BE2C (cell line): ENCODE measurements at regions not wholly inside any gene's neighbourhood (a gene's known extent, or its start where the extent isn't known, plus 50 kb on each side); places are given as distances from the start of the nearest gene placed in this dataset.

Experiments used
- DNase-seq: peaks from one replicate; pipeline ENCODE4 v3.0.0-alpha.2; 2020
- H3K27me3 ChIP-seq: fragments of 250-450 bp; sonication (Bioruptor Pico); 2 replicates; pipeline ENCODE4 v1.5.1; 2020; ENCODE audit warnings: mild to moderate bottlenecking
- H3K36me3 ChIP-seq: fragments of 250-450 bp; sonication (Bioruptor Pico); 2 replicates; pipeline ENCODE4 v1.5.1; 2020; ENCODE audit warnings: mild to moderate bottlenecking
- H3K4me1 ChIP-seq: fragments of 250-450 bp; sonication (Bioruptor Pico); 2 replicates; pipeline ENCODE4 v1.5.1; 2020
- H3K4me3 ChIP-seq: 2 replicates; pipeline ENCODE4 v1.5.1; 2011; ENCODE audit warnings: low read depth, low read length
- H3K9me3 ChIP-seq: fragments of 250-450 bp; sonication (Bioruptor Pico); 2 replicates; pipeline ENCODE4 v1.5.1; 2020
- TF ChIP-seq, protein P1 (sequence below): IDR thresholded peaks from 2 replicates; pipeline ENCODE4 v1.5.1; 2012; ENCODE audit warnings: mild to moderate bottlenecking, low read depth, low read length

DNA sequence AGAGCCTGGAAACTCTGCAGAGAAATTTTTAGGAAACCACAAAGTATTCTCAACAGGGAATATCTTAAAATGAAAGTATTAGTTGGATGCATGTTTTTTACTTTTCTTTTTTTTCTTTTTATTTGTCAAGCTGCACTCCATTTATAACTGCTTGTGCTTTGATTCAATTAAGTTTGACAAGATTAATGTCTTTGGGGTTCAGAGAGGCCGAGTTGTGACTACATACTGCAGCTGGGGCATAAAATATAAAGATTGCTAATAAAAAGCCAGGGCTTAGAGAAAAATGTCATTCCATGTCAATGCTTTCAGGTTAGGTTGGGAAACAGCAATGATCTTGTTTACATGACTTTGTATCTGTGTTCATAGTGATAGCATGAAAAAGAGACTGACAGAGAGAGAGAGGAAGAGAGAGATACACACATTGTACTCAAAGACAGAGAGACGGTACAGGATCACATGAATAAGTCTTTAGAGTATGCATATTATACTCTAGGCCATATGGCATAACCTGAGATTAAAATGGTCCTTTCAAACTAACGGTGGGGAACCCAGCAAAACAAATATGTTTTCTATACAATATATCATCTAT, 1022.3 kb upstream of the CNTNAP5 start:
- H3K9me3 ChIP-seq: no peaks in the 10 kb centered on the region
- H3K4me3 ChIP-seq: no peak overlapping the region
- no peaks in the 10 kb centered on the region for H3K27me3 ChIP-seq
- H3K4me1 ChIP-seq: no peaks in the 10 kb centered on the region
- no peak for DNase-seq
- TF ChIP-seq, protein P1, sequence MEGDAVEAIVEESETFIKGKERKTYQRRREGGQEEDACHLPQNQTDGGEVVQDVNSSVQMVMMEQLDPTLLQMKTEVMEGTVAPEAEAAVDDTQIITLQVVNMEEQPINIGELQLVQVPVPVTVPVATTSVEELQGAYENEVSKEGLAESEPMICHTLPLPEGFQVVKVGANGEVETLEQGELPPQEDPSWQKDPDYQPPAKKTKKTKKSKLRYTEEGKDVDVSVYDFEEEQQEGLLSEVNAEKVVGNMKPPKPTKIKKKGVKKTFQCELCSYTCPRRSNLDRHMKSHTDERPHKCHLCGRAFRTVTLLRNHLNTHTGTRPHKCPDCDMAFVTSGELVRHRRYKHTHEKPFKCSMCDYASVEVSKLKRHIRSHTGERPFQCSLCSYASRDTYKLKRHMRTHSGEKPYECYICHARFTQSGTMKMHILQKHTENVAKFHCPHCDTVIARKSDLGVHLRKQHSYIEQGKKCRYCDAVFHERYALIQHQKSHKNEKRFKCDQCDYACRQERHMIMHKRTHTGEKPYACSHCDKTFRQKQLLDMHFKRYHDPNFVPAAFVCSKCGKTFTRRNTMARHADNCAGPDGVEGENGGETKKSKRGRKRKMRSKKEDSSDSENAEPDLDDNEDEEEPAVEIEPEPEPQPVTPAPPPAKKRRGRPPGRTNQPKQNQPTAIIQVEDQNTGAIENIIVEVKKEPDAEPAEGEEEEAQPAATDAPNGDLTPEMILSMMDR: no peak
- no peaks in the 10 kb centered on the region for H3K36me3 ChIP-seq

DNA sequence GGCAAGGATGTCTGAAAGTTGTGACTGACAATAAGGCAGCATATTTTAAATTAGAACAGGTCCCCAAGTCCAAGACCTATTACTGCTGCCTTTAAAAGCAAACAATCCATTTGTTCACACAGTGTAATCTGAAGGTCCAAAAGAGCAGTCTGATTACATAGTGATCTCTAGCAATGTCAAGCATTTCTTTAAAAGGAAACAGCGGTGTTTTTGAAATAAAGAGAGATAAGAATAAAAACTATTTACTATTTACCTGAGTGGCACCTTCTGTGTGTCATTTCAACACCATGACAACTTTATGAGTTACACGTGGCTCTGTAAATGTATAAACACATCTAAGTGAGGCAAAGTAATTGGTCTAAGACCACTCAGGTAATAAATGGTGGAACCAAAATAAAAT, 1009.9 kb upstream of the CNTNAP5 start:
- Histone ChIP-seq H3K4me3 (no peak overlapping the region), H3K27me3 (no peaks in the 10 kb centered on the region), H3K9me3 (no peaks in the 10 kb centered on the region), H3K36me3 (no peaks in the 10 kb centered on the region), H3K4me1 (no peaks in the 10 kb centered on the region)
- TF ChIP-seq, protein P1: no peak
- no peak for DNase-seq

DNA sequence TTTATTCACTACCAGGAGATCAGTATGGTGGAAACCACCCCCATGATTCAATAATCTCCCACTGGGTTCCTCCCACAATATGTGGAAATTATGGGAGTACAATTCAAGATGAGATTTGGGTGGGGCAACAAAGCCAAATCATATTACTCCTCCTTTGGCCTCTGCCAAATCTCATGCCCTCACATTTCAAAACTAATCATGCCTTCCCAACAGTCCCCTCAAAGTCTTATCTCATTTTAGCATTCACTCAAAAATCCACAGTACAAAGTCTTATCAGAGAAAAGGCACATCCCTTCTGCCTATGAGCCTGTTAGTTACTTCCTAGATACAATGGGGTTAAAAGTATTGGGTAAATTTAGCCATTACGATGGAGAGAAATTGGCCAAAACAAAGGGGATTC, 989.5 kb upstream of the CNTNAP5 start:
- Histone ChIP-seq H3K27me3 (no peaks in the 10 kb centered on the region), H3K9me3 (no peaks in the 10 kb centered on the region), H3K36me3 (no peaks in the 10 kb centered on the region), H3K4me1 (no peaks in the 10 kb centered on the region), H3K4me3 (no peak overlapping the region)
- TF ChIP-seq, protein P1: no peak
- DNase-seq: no peak

DNA sequence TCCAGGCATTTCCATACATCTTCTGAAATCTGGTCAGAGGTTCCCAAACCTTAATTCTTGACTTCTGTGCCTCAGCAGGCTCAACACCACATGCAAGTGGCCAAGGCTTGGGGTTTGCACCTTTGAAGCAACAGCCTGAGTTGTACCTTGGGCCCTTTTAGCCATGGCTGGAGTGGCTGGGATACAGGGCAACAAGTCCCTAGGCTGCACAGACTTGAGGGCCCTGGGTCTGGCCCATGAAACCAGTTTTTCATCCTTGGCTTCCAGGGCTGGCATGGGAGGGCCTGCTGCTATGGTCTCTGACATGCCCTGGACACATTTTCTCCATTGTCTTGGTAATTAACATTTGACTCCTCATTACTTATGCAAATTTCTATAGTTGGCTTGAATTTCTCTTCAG, 988.8 kb upstream of the CNTNAP5 start:
- H3K9me3 ChIP-seq: no peaks in the 10 kb centered on the region
- TF ChIP-seq, protein P1: no peak
- no peaks in the 10 kb centered on the region for H3K36me3 ChIP-seq
- no peaks in the 10 kb centered on the region for H3K4me1 ChIP-seq
- no peak for DNase-seq
- H3K27me3 ChIP-seq: no peaks in the 10 kb centered on the region
- H3K4me3 ChIP-seq: no peak overlapping the region

DNA sequence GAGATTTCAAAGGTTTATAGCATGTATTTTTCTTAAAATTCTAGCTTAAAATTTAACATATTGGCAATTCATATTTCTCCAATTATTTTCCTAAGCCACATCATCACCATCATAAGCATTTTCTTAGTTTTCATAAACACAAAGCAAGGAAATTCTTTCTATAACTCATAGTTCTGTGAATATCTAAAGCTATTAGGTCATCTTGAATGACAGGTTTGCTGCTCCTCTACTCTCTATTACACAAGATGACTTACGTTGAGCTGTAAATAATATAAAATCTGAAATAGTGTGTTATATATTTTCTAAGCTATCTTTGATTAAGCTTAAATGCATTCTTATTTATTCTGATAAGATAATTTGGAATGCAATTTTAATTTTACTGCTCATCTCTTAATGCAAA, 984.6 kb upstream of the CNTNAP5 start:
- no peak for DNase-seq
- Histone ChIP-seq H3K27me3 (no peaks in the 10 kb centered on the region), H3K4me3 (no peak overlapping the region), H3K9me3 (no peaks in the 10 kb centered on the region), H3K36me3 (no peaks in the 10 kb centered on the region), H3K4me1 (no peaks in the 10 kb centered on the region)
- TF ChIP-seq, protein P1: no peak

DNA sequence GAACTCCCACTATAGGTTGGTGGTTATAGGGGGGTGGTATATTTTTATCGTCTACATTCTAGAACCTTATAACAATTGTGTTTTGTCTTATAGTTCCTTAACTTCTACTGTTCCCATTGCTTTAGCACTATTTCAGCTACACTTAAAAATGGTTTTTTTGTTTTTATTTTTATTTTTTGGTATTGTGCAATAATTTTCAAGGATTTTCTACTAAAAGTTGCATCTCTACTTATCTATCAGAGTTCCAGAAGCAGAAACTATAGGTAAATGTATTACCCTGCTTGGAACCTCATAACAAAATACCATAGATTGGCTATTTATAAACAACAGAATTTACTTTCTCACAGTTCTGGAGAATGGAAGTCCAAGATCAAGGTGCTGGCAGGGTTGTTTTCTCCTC, 981.6 kb upstream of the CNTNAP5 start:
- H3K36me3 ChIP-seq: no peaks in the 10 kb centered on the region
- no peak for DNase-seq
- H3K27me3 ChIP-seq: no peaks in the 10 kb centered on the region
- TF ChIP-seq, protein P1: no peak
- no peaks in the 10 kb centered on the region for H3K9me3 ChIP-seq
- no peaks in the 10 kb centered on the region for H3K4me1 ChIP-seq
- H3K4me3 ChIP-seq: no peak overlapping the region
